ENCODE measurements at regions not wholly inside any gene's neighbourhood (a gene's known extent, or its start where the extent isn't known, plus 50 kb on each side); places are given as distances from the start of the nearest gene placed in this dataset.
"Not testable (repeated sequence)": the region's sequence is repeated elsewhere in the genome, so short reads cannot be mapped to it uniquely, and the experiment has no call there.

DNA sequence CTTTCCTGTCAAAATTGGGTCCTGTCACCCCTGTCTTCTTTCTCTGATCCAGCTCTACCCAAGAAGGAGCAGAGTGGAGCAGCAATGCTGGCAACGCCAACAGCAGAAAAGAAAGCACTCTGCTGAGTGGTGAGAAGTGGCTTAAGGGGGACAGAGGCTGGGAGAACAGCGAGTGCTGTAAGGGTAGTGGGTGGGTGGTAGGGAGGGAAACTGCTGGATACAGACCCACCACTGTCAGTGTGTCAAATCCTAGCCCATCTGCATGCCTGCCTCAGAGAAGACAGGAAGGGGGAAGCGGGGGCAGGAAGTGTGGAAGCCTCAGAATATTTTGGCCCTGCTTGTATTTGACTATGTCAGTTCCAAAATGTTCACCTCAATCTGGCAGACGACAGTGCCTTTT is 170.4 kb upstream of the MAST4 start:
- no peak for DNase-seq

DNA sequence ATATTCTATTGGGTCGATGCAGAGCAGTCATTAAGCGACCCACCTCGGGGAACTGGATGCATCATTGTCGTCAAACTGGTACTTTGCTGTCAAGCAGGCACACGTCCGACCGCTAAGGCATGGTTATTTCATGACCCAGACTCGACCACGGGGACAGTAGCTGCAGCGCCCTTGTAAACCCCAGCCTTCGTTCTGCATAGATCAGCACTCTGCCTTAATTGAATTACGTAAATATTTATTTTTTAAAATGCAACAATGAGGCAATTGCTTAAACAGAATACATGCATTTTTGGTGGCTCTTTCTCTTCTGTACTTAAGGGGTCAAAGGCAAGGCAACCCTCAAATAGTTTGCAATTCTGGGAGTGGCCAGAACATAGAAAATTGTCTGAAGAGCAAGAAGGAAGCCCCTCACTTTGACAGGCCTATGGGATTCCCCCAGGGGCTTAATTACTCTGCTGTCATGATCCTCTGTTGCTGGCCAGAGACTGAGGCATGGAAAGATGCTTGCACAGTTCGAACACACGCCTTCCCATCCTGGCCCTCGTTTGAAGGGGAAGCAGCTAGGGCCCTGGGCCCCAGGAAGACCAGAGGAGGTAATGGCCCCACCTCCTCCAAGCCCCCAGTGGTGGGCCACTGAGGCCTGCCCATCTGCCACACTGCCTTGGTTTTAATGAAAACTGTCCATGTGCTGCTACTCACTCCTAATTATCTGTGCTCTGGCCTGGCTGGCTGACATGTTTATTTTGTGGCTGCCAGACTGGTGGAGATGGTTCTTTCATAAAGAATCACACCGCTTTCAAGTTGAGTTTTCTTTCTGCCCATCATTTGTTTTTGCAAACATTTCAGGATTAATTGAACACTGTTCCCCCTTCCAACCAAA is 169.7 kb upstream of the MAST4 start:
- no peak for DNase-seq

DNA sequence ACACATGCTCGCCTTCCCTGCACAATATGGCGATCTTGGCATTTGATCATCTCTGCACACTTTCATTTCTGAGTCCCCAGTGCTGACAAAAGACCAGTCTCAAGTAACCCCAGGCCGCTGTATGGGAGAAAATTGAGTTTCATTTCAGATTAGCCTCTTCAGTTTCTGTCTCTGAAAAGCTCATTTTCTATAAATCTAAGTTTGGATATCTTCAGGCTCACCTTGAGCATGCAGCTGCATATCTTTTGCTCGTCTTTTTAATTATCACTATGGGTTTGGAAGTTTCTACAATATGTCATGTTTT is 169.1 kb upstream of the MAST4 start:
- DNase-seq = no peak

DNA sequence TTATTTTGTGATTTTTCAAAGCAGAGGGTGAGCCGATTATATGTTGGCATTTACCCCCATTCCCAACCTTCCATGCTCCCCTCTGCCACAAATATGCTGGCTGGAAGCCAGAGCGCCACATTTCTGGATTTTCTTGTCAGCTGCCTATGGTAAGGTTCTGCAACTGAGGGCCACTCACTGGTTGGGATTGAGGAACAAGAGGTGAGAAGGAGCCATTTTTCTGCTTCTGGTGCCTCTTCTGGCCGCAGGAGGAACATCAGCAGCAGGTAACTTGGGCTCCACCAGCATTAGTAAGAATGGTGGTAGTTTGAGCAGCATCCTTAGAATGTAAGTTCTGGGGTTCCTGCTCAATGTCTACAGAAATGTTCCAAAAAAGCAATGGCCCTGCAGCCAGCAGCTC is 159.5 kb upstream of the MAST4 start:
- no peak for DNase-seq

DNA sequence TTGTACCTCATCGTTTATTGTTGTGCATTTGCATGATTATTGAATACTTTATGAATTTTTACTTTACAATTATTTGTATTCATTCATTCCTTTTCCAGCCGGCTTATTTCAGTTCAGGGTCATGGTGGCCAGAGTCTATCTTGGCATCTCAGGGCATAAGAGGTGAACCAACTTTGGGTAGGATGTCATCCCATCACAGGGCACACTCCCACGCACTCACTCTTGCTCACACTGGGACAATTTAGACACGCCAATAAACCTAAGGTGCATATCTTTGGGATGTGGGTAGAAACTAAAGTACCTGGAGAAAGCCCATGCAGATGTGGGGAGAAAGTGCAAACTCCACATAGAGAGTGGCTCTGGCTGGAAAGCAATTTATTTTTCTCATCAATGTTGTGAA is 158.1 kb upstream of the MAST4 start:
- DNase-seq = no peak

DNA sequence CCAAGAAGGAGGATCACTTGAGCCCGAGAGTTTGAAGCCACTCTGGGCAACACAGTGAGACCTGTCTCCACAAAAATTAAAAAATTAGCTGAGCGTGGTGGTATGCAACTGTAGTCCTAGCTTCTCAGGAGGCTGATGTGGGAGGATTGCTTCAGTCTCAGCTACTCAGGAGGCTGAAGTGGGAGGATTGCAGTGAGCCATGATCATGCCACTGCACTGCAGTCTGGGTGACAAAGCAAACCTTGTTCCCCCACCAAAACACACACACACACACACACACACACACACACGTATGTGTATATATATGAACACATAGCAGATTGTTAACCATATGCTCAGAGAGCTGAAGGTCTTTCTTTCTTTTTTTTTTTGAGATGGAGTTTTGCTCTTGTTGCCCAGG is 157.5 kb upstream of the MAST4 start:
- no peak for DNase-seq

DNA sequence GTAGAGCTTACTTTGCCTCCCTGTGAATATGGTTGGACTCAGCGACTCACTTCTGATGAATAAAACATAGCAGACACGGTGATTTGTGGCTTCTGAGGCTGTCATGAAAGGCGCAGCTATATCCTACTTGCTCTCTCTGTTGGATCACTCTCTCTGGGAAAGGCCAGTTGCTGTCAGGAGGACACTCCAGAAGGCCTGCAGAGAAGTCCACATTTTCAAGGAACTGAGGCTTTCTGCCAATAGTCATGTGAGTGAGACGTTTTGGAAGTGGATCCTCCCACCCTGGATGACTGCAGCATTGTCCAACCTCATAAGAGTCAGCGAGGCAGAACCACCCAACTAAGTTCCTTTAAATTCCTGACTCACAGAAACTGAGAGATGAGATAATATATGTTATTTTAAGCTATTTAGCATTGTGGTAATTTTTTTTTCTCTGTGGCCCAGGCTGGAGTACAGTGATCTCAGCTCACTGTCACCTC is 156.0 kb upstream of the MAST4 start:
- no peak for DNase-seq

DNA sequence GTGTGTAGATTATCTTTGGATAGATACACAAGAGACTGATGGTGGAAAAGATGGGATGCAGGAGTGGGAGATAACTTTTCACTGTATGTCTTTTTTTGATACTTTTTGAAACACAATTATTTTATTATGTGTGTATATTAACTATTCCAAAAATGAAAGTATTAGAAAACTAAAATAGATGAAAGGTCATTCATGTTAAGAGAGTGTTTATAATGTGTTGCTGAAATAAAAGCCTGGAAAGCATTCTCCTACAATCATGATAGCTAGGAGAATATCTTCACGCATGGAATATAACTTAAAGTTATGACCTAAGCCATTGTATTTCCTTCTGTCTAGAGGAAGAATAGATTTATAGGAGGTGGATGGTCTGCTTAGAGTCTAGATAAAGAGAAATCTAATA is 154.8 kb upstream of the MAST4 start:
- DNase-seq = no peak

DNA sequence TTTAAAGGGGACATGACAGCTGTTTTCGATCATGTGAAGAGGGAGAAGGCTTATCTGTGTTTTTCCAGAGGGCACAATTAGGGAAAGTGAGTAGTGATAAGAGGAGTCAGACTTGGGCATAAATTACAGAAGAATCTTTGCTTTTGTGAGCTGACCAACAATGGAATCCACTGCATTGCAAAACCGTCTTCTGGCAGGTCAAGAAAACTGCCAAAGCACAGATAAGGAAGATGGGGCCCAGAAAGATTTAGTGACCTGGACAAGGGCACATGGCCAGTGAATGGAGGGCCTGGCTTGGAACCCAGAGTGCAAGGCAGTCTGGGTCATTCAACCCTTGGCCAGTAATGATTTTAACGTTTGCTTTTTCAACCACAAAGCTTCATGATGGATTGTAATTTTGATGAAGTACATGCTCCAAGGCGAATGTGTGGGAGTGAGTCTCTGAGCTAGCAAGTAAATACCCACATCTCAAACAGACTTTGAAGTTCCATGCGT is 153.2 kb upstream of the MAST4 start:
- no peak for DNase-seq

DNA sequence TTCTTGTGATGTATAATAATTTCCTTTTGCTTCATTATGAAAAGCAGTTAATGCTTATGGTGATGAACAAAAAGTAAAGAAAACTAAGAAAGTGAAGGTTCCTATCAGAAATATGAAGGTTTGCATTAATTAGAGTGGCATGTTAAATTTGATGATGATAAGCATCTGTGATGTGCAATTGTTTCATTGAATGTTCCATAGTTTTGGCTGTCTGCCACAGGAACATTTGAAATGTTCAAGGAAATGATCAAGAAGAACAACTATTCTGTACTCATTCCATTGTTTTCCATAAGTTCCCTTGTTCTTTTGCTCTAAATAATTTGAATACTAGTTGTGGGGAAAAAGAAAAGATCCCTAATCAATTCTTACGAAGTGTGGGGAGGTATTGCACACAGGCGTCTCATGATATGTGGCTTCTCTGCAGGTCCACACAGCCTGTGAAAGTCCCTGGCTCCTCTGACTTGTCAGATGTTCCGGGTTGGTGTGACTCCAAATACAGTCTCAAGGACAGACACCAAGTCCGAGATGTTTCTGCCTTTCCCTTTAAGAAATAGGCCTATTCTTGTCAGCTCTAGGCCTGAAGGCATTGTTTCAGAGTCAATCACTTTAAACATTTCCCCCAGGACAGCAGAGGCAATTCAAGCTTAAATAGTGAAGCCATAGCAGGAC is 152.6 kb upstream of the MAST4 start:
- DNase-seq = no peak

DNA sequence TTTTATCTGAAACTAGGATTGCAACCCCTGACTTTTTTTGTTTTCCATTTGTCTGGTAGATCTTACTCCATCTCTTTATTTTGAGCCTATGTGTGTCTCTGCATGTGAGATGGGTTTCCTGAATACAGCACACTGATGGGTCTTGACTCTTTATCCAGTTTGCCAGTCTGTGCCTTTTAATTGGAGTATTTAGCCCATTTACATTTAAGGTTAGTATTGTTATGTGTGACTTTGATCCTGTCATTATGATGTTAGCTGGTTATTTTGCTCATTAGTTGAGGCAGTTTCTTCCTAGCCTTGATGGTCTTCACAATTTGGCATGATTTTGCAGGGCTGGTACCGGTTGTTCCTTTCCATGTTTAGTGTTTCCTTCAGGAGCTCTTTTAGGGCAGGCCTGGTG is 148.1 kb upstream of the MAST4 start:
- DNase-seq = not testable (repeated sequence)

DNA sequence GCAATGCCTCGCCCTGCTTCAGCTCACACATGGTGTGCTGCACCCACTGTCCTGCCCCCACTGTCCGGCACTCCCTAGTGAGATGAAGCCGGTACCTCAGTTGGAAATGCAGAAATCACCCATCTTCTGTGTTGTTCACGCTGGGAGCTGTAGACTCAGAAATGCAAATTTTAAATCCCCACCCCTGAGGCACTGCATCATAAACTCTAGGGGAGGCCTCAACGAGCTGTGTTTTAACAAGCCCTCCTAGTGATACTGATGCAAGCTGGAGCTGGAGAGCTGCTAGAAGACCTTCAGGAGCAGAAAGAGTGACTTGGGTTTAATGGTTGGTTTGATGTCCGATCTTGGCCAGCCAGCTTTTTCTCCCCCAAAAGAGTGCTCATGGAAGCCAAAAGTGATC is 146.0 kb upstream of the MAST4 start:
- DNase-seq = no peak

DNA sequence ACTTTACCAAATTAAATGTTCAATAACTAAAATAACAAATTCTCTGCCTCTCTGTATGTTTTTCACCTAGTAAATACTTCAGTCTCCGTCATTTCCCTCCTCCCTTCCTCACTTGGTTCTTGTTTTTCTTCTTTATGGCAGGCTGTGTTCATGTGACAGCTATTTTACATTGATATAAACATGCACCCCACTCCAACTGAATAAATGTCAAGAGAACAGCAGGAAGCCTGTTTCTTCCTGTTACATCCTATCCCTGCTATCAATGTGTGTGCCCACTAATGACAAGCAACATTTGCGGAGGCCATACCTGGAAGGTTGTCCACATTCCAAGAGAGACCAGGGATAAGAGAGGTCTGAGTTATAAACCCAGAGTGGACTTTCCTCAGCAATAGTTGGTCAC is 145.2 kb upstream of the MAST4 start:
- DNase-seq = no peak

DNA sequence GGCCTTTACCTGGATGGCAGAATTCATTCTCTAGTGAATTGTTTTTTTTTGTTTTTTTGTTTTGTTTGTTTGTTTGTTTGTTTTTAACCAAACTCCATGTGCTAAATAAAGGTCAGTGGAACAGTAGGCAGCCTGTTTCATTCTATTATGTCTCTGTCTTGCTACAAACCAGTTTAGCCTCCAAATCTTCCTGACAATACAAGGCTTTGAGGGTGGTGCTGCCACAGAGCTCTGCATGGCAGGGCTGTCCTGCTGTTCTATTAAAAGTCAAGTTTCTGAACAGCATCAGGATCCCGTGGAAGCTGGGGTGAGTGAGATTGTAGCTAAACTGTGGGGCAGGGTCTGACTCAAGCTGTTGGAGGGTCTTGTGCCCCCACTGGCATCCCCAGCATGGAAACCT is 144.1 kb upstream of the MAST4 start:
- DNase-seq = no peak

DNA sequence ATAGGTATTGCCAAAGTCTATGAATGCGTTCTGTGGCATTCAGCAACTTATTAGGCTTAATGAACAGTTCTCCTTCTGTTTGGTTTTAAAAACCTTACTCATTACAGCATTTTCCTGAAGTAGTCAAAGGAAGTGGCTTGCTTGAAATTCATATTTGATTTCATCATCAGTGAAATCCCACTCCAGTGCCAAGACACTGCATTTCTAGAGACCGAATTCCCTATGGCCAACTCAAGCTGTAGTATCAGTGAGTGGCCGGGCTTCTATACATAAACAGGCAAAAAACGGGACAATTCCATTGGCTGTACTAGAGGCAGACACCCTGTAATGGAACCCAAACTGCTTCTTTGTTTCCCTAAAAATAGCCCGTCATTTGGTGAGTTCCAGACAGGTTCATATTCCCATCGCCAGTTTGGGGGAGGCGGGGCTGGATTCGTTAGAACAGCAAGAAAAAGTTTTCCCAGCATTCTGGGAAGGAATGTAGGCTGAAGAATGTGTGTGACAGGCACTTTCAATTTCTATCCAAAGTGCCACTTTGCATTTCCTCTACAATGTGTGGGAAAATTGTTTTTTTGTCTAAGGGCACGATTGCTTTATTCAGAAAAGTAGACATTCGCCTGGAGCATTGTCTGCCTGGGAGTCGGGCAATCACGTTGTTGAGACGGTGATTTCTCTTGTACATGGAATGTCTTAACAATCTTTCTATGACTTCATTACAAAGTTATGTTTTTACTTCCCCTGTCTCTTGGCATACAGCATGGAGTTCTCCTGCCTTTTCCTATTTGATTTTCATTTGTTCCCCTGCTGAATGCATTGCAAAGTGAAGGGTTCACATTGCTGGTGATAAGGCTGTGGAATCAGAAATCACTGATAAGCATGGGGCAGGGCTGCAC is 141.8 kb upstream of the MAST4 start:
- no peak for DNase-seq

DNA sequence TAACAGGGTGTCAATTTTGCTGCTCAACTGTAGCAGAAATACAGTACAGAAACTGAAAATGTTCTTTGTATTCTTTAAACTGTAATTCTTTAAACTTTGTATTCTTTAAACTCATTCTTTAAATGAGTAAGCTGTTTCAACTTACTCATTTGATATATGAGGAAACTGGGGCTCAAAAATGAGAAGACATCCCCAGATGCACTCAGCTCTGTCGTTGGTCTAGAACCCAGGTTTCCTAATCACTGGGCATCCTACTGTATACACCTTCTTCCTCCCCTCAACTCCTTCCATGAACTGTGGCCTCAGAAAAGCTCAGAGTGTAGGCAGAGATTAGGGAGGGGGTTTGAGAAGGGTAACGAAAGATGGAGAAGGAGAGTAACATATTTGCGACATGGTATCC is 136.5 kb upstream of the MAST4 start:
- DNase-seq = no peak

DNA sequence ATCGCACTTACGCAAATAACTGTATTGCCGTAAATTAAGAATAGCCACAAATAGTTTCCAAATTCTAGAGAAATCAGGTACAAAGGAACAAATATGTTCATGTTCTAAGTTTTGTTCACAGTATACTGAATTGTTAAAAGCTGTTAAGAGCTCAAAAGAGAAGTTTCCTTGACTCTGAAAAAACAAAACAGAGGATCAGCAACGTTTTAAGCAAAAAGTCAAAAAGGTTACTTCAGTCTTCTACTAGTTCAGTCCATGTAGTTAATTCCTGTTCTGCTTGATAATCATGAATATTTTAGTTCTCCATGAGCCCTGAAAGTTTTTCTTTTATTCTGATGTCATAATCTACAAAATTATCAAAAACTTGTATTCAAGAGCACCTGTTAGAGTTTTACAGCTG is 128.6 kb upstream of the MAST4 start:
- DNase-seq = no peak

DNA sequence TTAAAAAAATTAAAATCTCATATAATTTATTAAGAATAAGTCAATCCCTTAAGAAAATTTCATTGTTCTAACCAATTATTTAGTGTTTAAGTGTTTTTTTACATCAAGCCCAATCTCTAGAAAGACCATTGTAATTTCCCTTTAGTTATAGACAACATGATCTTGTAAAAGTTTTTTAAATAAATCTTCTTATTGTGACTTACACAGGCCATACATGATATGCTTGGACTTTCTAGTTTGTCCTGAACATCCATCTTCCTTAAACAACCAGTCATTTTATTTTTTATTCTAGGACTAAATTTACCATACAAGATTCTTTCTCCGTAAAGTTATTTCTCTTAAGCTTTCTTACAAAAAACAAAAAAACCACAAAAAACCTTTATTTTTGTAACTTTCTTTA is 126.5 kb upstream of the MAST4 start:
- no peak for DNase-seq

DNA sequence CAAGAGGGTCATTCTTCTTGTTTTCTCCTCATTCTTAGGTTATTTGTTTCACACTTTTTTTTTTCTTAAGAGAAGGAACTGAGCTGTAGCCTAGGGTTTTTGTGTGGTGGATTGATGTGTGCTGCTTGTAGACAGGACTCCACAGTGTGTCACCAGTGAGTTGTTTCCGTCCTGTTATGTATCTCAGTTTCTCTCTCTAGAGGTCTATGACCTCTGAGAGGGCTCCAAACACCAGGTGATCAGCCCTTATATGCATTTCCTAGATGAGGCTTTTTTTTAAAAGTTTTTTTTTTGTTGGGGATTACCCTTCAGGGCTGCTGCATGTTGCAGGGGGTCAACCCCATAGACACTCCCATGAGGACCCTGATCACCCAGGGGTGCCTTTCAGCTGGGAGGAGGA is 124.2 kb upstream of the MAST4 start:
- no peak for DNase-seq

DNA sequence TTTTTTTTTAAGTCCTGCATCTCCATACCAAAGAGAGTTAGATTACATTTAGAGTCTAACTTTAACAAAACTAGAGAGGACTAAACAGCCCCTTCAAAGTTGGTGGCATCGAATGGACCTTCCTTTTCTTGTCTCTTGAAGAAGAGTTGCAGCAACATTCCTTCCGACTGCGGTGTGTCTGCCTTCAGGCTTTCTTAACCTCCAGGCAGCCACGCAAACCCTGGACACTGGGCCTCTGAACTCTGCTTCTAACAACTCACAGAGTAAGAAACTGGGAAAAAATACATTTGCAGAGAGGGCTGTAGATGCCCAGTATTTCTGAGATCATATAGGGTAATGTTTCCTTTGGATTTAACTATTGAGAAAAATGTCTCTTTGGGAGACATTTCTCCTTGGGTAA is 120.5 kb upstream of the MAST4 start:
- no peak for DNase-seq

DNA sequence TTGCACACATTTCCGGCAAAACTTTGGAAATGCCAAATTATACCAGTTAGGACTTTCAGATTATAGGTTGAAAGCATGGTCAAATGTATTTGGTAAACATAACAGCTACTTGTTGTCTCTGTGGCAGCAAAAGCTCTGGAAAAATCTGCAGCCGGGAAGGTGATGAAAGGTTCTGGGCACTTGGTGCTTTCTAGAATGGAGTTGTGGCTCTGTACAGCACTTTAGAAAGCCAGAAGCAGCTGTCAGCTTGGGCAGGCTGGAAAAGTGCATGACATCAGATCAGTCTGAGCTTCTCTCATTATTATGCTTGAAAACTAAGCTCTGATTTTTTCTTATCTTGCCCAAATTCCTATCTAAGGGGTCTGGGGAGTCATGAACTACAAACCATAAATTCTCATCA is 118.6 kb upstream of the MAST4 start:
- no peak for DNase-seq

DNA sequence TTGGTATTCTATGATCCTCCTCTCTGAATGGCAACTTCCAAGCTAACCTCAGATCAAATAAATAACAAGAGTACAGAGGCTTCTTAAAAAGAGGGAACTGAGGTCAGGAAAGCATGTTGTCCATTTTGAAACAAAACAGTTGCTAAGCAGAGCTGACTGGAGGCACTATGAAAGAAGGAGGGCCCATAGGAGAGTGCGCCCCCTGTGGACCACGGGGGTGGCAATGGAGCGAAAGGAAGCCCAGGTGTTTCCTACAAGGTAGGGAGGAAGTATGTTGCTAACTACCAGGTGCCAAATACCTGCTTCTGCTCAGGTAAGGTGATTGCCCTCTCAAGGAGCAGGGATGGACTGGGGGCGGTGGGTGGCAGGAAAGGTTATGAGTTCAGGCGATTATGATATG is 101.8 kb upstream of the MAST4 start:
- DNase-seq = no peak

DNA sequence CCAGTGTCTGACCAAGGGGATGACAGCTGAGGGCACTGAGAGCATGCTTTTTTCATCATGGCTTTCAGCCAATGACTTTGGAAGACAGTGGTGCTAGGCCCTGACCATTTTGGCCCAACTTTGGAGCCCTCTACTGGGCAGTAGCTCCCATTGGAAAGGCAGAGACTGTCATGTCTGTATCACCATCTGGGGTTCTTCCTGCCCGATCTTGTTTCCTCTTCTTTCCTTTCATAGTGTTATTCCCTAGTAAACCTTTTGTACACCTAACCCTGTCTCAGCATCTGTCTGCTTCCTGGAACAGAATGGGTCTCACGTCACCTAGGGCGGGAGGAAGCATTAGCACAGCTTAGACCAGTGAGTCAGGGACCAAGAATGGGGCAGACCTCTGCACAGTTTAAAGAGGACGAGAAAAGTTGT is 97.4 kb upstream of the MAST4 start:
- no peak for DNase-seq
